ENCODE measurements at regions not wholly inside any gene's neighbourhood (a gene's known extent, or its start where the extent isn't known, plus 50 kb on each side); places are given as distances from the start of the nearest gene placed in this dataset.

DNA sequence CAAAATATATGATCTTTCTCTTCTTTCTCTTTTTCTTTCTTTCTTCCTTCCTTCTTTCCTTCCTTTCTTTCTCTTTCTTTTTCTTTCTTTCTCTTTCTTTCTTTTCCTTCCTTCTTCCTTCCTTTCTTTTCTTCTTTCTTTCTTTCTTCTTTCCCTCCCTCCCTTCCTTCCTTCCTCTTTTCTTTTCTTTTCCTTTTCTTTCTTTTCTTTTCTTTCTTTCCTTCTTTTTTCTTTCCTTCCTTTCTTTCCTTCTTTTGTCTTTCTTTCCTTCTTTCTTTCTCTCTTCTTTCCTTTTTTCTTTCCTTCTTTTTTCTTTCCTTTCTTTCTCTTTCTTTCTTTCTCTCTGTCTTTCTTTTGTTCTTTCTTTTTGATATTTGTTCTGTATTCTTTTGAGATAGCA lies 1356.0 kb upstream of the SEL1L start:
- H3K36me3 Mint-ChIP-seq: no peaks in the 10 kb centered on the region
- no peak overlapping the region for H3K27ac Mint-ChIP-seq
- intact Hi-C loops (cut with micrococcal nuclease): no loop called here
- Histone ChIP-seq H3K9me3 (replicated peaks in 1 of 2; ENCODE audit: control insufficient read depth in 1 of 2, insufficient read depth in 1 of 2, low read length in 2 of 2) (peaks cover 0 to 6% of the 10 kb centered on the region in 2 donors), H3K9ac (ENCODE audit: insufficient read depth, low read length, poor library complexity, severe bottlenecking) (no peak overlapping the region), H4K20me1 (ENCODE audit: insufficient read depth, low read length) (no peaks in the 10 kb centered on the region), H3K4me2 (replicated peaks; ENCODE audit: extremely low read depth, low read length, poor library complexity, severe bottlenecking) (no peak overlapping the region), H3K27ac (ENCODE audit: low read depth in 1 of 2, low read length in 2 of 2) (no peak overlapping the region), H3K4me1 (ENCODE audit: control insufficient read depth in 1 of 2, insufficient read depth in 2 of 2, low read length in 2 of 2) (no peaks in the 10 kb centered on the region), H2AFZ (ENCODE audit: insufficient read depth, low read depth, low read length, poor library complexity, severe bottlenecking) (no peak overlapping the region), H3K79me2 (ENCODE audit: insufficient read depth, low read length) (no peaks in the 10 kb centered on the region), H3K27me3 (ENCODE audit: control insufficient read depth in 2 of 2, insufficient read depth in 2 of 2, low read length in 2 of 2) (no peaks in the 10 kb centered on the region), H3K36me3 (replicated peaks in 1 of 2; ENCODE audit: control insufficient read depth in 1 of 2, insufficient read depth in 2 of 2, low read length in 2 of 2) (no peaks in the 10 kb centered on the region), H3K4me3 (replicated peaks in 1 of 3; ENCODE audit: low read depth in 2 of 3, low read length in 3 of 3) (no peak overlapping the region)
- TF ChIP-seq, protein P1, sequence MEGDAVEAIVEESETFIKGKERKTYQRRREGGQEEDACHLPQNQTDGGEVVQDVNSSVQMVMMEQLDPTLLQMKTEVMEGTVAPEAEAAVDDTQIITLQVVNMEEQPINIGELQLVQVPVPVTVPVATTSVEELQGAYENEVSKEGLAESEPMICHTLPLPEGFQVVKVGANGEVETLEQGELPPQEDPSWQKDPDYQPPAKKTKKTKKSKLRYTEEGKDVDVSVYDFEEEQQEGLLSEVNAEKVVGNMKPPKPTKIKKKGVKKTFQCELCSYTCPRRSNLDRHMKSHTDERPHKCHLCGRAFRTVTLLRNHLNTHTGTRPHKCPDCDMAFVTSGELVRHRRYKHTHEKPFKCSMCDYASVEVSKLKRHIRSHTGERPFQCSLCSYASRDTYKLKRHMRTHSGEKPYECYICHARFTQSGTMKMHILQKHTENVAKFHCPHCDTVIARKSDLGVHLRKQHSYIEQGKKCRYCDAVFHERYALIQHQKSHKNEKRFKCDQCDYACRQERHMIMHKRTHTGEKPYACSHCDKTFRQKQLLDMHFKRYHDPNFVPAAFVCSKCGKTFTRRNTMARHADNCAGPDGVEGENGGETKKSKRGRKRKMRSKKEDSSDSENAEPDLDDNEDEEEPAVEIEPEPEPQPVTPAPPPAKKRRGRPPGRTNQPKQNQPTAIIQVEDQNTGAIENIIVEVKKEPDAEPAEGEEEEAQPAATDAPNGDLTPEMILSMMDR (IDR thresholded peaks at IDR 0.05): peak; percentile 10
- no peaks in the 10 kb centered on the region for H3K27me3 Mint-ChIP-seq (ENCODE audit: low read depth in 3 of 3)
- H3K4me3 Mint-ChIP-seq: no peak overlapping the region
- no peak for DNase-seq
- H3K4me1 Mint-ChIP-seq: no peaks in the 10 kb centered on the region
- H3K9me3 Mint-ChIP-seq: peaks cover 4 to 16% (median 8%) of the 10 kb centered on the region in 7 donors

DNA sequence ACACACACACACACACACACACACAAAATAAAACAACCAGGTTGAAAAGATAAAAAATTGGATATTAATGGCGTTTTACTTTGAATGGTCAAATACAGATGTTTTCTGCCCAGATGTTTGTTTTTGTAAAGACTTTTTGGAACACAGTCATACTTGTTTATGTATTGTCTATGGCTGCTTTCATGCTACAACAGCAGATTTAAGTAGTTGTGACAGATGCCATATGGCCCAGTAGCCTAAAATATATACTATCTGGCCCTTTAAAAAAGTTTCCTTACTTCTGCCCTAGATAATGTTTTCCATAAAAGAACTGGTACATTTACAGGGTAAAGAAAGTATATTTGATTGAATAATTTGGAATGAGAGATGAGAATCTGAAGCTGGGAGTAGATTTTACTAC lies 1362.8 kb upstream of the SEL1L start:
- no peaks in the 10 kb centered on the region for H3K4me1 Mint-ChIP-seq
- no peaks in the 10 kb centered on the region for H3K9me3 ChIP-seq (replicated peaks in 1 of 2; ENCODE audit: control insufficient read depth in 1 of 2, insufficient read depth in 1 of 2, low read length in 2 of 2)
- H3K27me3 Mint-ChIP-seq (ENCODE audit: low read depth in 3 of 3): peaks cover 0 to 2% (median 0%) of the 10 kb centered on the region in 3 donors
- WGBS (ENCODE audit: insufficient coverage): no CpG with 5 or more reads among the region's 1 CpG
- no peak for DNase-seq
- no peaks in the 10 kb centered on the region for H3K79me2 ChIP-seq (ENCODE audit: insufficient read depth, low read length)
- H3K36me3 Mint-ChIP-seq: no peaks in the 10 kb centered on the region
- H3K27me3 ChIP-seq (ENCODE audit: control insufficient read depth in 2 of 2, insufficient read depth in 2 of 2, low read length in 2 of 2): no peaks in the 10 kb centered on the region
- H4K20me1 ChIP-seq (ENCODE audit: insufficient read depth, low read length): no peaks in the 10 kb centered on the region
- H3K36me3 ChIP-seq (replicated peaks in 1 of 2; ENCODE audit: control insufficient read depth in 1 of 2, insufficient read depth in 2 of 2, low read length in 2 of 2): no peaks in the 10 kb centered on the region
- H3K4me2 ChIP-seq (replicated peaks; ENCODE audit: extremely low read depth, low read length, poor library complexity, severe bottlenecking): no peak overlapping the region
- H3K9me3 Mint-ChIP-seq: peaks cover 0 to 5% (median 0%) of the 10 kb centered on the region in 7 donors
- no peak overlapping the region for H3K9ac ChIP-seq (ENCODE audit: insufficient read depth, low read length, poor library complexity, severe bottlenecking)
- no peak overlapping the region for H3K27ac Mint-ChIP-seq
- no peak overlapping the region for H3K27ac ChIP-seq (ENCODE audit: low read depth in 1 of 2, low read length in 2 of 2)
- intact Hi-C loops (cut with micrococcal nuclease): no loop called here
- no peaks in the 10 kb centered on the region for H3K4me1 ChIP-seq (ENCODE audit: control insufficient read depth in 1 of 2, insufficient read depth in 2 of 2, low read length in 2 of 2)
- TF ChIP-seq, protein P1 (IDR thresholded peaks at IDR 0.05): no peak
- H2AFZ ChIP-seq (ENCODE audit: insufficient read depth, low read depth, low read length, poor library complexity, severe bottlenecking): no peak overlapping the region
- H3K4me3 ChIP-seq (replicated peaks in 1 of 3; ENCODE audit: low read depth in 2 of 3, low read length in 3 of 3): no peak overlapping the region
- no peak overlapping the region for H3K4me3 Mint-ChIP-seq

All from CD14-positive monocyte (primary cell).